GM19452 (cell line): ENCODE measurements at regions not wholly inside any gene's neighbourhood (a gene's known extent, or its start where the extent isn't known, plus 50 kb on each side); places are given as distances from the start of the nearest gene placed in this dataset.

Experiments used
- ATAC-seq: cut with Tn5 transposase; IDR thresholded peaks from one replicate; pipeline ENCODE4 v1.9.1; 2021; ENCODE audit not compliant: unreplicated experiment

DNA sequence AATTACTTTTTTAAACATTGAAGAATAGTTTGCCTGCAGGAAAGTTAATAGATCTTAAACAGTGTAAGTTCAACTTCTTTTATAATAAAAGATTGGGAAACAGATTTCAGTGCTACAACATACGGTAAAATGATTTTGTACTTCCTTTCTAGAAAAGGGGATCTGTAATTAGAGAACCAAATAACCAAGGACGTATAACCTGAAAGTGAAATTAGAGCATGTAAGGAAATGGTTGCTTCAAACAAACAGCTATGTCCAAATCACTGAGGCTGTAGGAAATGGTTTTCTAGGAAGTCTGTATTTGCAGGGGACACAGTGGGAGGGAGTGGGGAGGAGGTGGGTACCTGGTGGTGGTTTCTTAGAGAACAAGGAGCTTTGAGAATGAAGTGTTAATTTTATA lies 57.9 kb upstream of the EXOC6 start:
- no peak for ATAC-seq

DNA sequence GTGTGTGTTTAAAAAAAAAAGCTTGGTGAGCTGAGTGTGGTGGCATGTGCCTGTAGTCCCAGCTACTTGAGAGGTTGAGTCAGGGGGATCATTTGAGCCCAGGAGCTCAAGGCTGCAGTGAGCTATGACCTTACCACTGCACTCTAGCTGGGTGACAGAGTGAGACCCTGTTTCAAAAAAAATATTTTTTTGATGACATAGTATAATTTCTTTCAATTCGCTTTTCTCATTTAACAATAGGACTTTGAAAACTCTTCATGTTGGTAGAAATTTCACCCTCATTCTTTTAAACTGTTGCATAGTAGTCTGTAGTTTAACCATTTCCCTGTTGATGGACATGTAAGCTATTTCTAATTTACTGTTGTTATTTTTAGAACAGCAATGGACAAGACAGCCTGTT lies 55.7 kb upstream of the EXOC6 start:
- ATAC-seq, result no peak
